GM21576 (cell line): ENCODE measurements at regions not wholly inside any gene's neighbourhood (a gene's known extent, or its start where the extent isn't known, plus 50 kb on each side); places are given as distances from the start of the nearest gene placed in this dataset.

Experiments used
- ATAC-seq: cut with Tn5 transposase; IDR thresholded peaks from one replicate; pipeline ENCODE4 v1.9.1; 2021; ENCODE audit warnings: mild to moderate bottlenecking, moderate library complexity; ENCODE audit not compliant: unreplicated experiment

GRCh38 chr2:204046145-204046544, 109.6 kb downstream of the ICOS start:
- ATAC-seq = peak; percentile 87

GRCh38 chr2:204049635-204050034, 113.1 kb downstream of the ICOS start:
- ATAC-seq = peak; percentile 81

GRCh38 chr2:204050681-204051080, 114.1 kb downstream of the ICOS start:
- ATAC-seq = no peak

GRCh38 chr2:204051476-204051875, 114.9 kb downstream of the ICOS start:
- no peak for ATAC-seq

- ATAC-seq = no peak
These were observed 115.5 kb downstream of the ICOS start for GRCh38 chr2:204051984-204052556.

- ATAC-seq = no peak
These were observed 122.5 kb downstream of the ICOS start for GRCh38 chr2:204059016-204059415.

GRCh38 chr2:204060841-204061240, 124.3 kb downstream of the ICOS start:
- no peak for ATAC-seq

GRCh38 chr2:204061241-204061640, 124.7 kb downstream of the ICOS start:
- no peak for ATAC-seq

GRCh38 chr2:204064119-204064518, 127.6 kb downstream of the ICOS start:
- ATAC-seq = no peak

GRCh38 chr2:204065566-204065965, 129.0 kb downstream of the ICOS start:
- no peak for ATAC-seq

- ATAC-seq = no peak
These were observed 129.5 kb downstream of the ICOS start for GRCh38 chr2:204066051-204066450.

- no peak for ATAC-seq
These were observed 133.2 kb downstream of the ICOS start for GRCh38 chr2:204069804-204070203.

GRCh38 chr2:204072443-204073324, 136.1 kb downstream of the ICOS start:
- ATAC-seq = no peak

GRCh38 chr2:204074456-204074855, 137.9 kb downstream of the ICOS start:
- no peak for ATAC-seq

GRCh38 chr2:204078003-204078698, 141.6 kb downstream of the ICOS start:
- no peak for ATAC-seq

- ATAC-seq = no peak
These were observed 145.2 kb downstream of the ICOS start for GRCh38 chr2:204081487-204082425.

GRCh38 chr2:204086167-204086566, 149.6 kb downstream of the ICOS start:
- ATAC-seq = no peak

GRCh38 chr2:204089105-204089504, 152.5 kb downstream of the ICOS start:
- no peak for ATAC-seq

- ATAC-seq = no peak
These were observed 153.0 kb downstream of the ICOS start for GRCh38 chr2:204089574-204089973.

GRCh38 chr2:204090021-204090420, 153.5 kb downstream of the ICOS start:
- no peak for ATAC-seq

- no peak for ATAC-seq
These were observed 168.2 kb downstream of the ICOS start for GRCh38 chr2:204104811-204105210.
